RWPE1 (cell line): ENCODE measurements at regions not wholly inside any gene's neighbourhood (a gene's known extent, or its start where the extent isn't known, plus 50 kb on each side); places are given as distances from the start of the nearest gene placed in this dataset.

Experiments used
- CTCF ChIA-PET: fragments of 350-600 bp; sonication (Branson Sonifier 250); formaldehyde crosslinking; extraction: SDS; loops from one replicate; lab custom pipeline; 2021; lab: Yijun Ruan, JAX
- POLR2A ChIA-PET: fragments of 400-600 bp; formaldehyde crosslinking; extraction: SDS; loops from one replicate; lab custom pipeline; 2020; ENCODE audit warnings: antibody characterized with exemption; ENCODE audit not compliant: low non-redundant PET; lab: Yijun Ruan, JAX
- DNase-seq: peaks from one replicate; pipeline ENCODE4 v3.0.0; 2012; ENCODE audit warnings: low spot score
- H3K27ac ChIP-seq: fragments of 450-650 bp; 2 replicates; pipeline ENCODE4 v1.5.1; 2017
- CTCF ChIP-seq: fragments of 450-650 bp; conservative IDR thresholded peaks from 2 replicates; pipeline ENCODE4 v1.5.1; 2017; ENCODE audit warnings: low read depth, mild to moderate bottlenecking

DNA sequence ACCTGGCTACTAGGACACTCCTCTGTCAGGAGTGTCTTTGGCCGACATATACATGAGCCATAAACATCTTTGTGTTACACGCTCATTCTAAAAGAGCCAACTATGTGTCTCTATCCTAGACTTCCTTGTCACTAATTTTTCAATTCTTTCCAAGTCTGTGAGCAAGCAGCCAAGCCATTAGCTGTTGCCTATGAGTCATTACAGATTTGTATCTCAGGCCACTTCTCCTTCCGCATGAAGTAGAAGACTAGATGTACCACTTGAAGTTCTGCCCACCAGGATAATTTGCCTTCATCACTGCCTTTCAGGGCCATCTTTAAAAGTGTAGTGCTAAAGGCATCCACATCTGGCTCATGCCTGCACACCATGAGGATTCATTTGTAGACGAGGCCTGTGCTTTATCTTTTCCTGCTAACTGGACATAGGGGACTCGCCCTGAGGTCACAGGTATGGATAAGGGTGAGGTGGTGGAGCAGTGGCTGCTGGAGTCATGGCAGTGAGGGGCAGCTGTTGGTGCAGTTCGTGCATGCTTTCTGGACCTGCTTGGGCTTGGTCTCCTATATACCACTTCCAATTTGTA is 126.1 kb upstream of the KL start:
- POLR2A ChIA-PET = no interaction called here
- DNase-seq = no peak
- CTCF ChIA-PET = no interaction called here
- no peak overlapping the region for H3K27ac ChIP-seq
- no peak for TF ChIP-seq CTCF

DNA sequence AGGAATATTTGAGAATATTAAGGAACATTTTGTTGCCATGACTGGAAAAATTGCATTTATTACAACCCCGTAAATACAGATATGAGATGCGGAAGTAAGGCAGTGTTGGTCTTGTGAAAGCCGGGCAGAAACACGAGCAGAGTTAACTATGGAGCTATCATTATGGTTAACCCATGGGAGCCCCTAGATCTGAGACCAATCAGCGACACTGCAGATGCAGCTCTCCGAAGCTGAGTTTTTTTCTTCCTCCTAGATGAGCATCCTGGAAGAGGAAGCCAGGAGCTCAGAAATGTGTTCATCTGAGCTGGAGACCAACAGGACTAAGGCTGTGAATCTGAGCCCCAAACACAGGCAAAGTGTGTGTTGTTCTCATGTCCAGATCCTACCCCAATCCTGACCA is 123.0 kb upstream of the KL start:
- POLR2A ChIA-PET = no interaction called here
- H3K27ac ChIP-seq = no peak overlapping the region
- CTCF ChIA-PET = no interaction called here
- no peak for TF ChIP-seq CTCF
- no peak for DNase-seq

DNA sequence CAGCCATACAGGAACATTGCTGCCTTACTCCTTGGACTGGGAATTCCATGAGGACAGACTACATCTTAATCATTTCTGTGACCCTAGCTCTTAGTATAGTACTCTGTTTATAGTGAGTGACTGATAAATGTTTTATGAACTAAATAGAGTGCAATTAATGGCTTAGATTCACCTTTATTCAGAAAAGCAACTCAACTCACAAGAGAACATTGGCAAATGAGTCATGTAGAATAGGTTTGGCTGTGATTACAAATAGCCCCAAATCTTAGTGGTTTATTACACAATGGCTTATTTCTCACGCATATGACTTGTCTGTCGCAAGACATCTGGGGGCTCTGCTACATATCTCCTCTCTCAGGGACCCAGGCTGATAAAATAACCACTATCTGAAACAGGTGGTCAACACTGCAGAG is 121.6 kb upstream of the KL start:
- no peak for TF ChIP-seq CTCF
- H3K27ac ChIP-seq = no peak overlapping the region
- DNase-seq = peak; percentile 24
- ChIA-PET POLR2A (no interaction called here), CTCF (interaction anchor here (0.7 kb wide), 1 partner anchor 41 kb away, joined by 4 read pairs; no protein-coding TSS in a partner anchor)

DNA sequence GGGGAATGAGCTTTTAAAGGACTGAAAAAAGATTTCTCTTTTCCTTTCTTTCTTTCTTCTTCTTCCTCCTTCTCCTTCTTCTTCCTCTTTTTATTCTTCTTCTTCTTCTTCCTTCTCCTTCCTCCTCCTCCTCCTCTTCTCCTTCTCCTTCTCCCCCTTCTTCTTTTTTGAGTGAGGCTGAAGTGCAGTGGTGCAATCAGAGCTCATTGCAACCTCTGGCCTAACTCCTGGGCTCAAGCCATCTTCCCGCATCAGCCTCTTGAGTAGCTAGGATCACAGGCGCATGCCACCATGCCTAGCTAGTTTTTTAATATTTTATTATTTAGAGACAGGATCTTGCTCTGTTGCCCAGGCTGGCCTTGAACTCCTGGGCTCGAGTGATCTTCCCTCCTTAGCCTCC is 120.9 kb upstream of the KL start:
- TF ChIP-seq CTCF = no peak
- DNase-seq = no peak
- no peak overlapping the region for H3K27ac ChIP-seq
- CTCF ChIA-PET = interaction anchor here (0.6 to 0.7 kb wide), 3 partner anchors 38 to 118 kb away, joined by 3 to 4 read pairs (median 3); no protein-coding TSS in a partner anchor
- POLR2A ChIA-PET = no interaction called here

- ChIA-PET POLR2A (no interaction called here), CTCF (interaction anchor here (0.6 kb wide), 1 partner anchor 222 kb away, joined by 3 read pairs; no protein-coding TSS in a partner anchor)
- no peak for TF ChIP-seq CTCF
- DNase-seq = no peak
- no peak overlapping the region for H3K27ac ChIP-seq
Measured at GRCh38 chr13:32897296-32897695, 118.9 kb upstream of the KL start.

DNA sequence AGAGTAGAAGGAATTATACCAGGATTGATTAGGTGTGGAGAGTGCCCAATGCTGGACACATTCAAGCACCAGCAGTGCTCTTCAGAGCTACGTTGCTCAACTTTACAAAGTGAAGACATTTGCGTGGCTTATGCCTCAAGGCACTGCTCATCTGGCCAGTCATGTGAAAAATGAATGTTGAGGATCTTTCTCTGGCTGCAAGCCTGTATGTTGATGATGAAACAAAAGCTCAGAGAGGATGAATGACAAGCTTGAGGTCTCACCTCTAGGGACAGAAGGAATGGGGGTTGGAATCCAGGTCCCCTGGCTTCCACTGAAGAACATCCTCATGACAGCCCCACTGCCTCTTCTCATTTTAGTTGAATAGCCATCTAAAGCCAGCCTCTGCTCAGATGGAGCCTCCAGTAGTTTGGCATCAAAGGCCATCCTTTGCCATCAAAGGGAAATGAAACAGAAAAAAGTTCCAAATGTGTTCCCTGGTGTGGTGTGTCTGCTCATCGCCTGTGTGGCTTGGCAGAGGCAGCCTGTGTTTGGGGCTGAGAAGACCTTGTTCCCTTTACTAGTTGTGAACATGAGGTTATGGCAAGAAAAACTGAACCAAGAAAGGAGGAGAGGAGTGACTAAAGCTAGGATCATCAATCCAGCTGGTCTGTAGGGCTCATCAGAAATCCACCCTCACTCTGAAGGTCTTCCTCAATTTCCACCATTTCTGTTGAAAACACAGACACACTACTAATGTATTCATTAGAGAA is 114.0 kb upstream of the KL start:
- H3K27ac ChIP-seq = no peak overlapping the region
- POLR2A ChIA-PET = no interaction called here
- TF ChIP-seq CTCF = no peak
- CTCF ChIA-PET = interaction anchor here (0.6 kb wide), 1 partner anchor 113 kb away, joined by 6 read pairs; no protein-coding TSS in a partner anchor
- no peak for DNase-seq
